ENCODE measurements at regions not wholly inside any gene's neighbourhood (a gene's known extent, or its start where the extent isn't known, plus 50 kb on each side); places are given as distances from the start of the nearest gene placed in this dataset.

- H3K4me3 ChIP-seq (ENCODE audit: control insufficient read depth in 1 of 2, extremely low read depth in 1 of 2, low read length in 1 of 2): no peak overlapping the region
- no peaks in the 10 kb centered on the region for H3K9me3 ChIP-seq
- H3K4me1 ChIP-seq (ENCODE audit: control insufficient read depth in 1 of 2, extremely low read depth in 1 of 2, insufficient read depth in 2 of 2, low read length in 2 of 2): no peaks in the 10 kb centered on the region
- H3K36me3 Mint-ChIP-seq: no peaks in the 10 kb centered on the region
- peaks cover 0 to 3% of the 10 kb centered on the region in 2 donors for H3K27me3 Mint-ChIP-seq
- H3K36me3 ChIP-seq (ENCODE audit: control insufficient read depth in 2 of 2, extremely low read depth in 1 of 2, insufficient read depth in 1 of 2, low read length in 1 of 2): no peaks in the 10 kb centered on the region
- peaks cover 2 to 5% (median 3%) of the 10 kb centered on the region in 3 donors for H3K9me3 Mint-ChIP-seq
- H3K27me3 ChIP-seq (replicated peaks in 1 of 2; ENCODE audit: control insufficient read depth in 2 of 2, extremely low read depth in 1 of 2, insufficient read depth in 2 of 2, low read length in 1 of 2): no peaks in the 10 kb centered on the region
- H3K4me1 Mint-ChIP-seq: no peaks in the 10 kb centered on the region
- no peak overlapping the region for H3K27ac Mint-ChIP-seq
- H3K4me3 Mint-ChIP-seq: no peak overlapping the region
- H3K27ac ChIP-seq (ENCODE audit: low read length): no peak overlapping the region
- DNase-seq (no peak), ATAC-seq (replicated peaks in 1 of 4) (no peak)
- WGBS (ENCODE audit: insufficient coverage): 100% methylated on average over 1 of the region's 3 CpGs
- ChIA-PET POLR2A (no interaction called here), CTCF (no interaction called here)
Observed at GRCh38 chr11:28598531-28598930, 490.3 kb downstream of the METTL15 start.

DNA sequence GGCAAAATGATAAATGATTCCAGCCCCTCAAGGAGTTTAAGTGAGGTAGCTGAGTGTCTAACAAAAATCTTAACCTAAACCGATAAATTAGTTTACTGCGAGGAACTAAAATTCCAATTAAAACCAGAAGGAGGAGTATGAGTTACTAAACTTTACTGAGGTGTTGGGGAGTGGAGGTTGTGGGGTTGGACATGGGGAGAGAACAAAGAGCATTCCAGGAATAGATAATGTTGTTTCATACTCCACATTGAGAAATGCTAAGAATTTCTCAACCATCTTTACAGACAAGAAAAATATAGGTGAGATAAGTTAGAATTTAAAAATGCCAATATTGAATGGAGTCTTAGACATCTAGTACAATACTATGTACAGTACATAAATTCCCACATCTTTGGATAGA is 488.6 kb downstream of the METTL15 start:
- H3K9me3 ChIP-seq: no peaks in the 10 kb centered on the region
- Mint-ChIP-seq H3K4me1 (no peaks in the 10 kb centered on the region), H3K4me3 (no peak overlapping the region)

GRCh38 chr11:28592141-28592540 is 484.0 kb downstream of the METTL15 start:
- Histone ChIP-seq H3K4me3 (ENCODE audit: control insufficient read depth in 1 of 2, extremely low read depth in 1 of 2, low read length in 1 of 2) (no peak overlapping the region), H3K36me3 (ENCODE audit: control insufficient read depth in 2 of 2, extremely low read depth in 1 of 2, insufficient read depth in 1 of 2, low read length in 1 of 2) (no peaks in the 10 kb centered on the region), H3K9me3 (no peaks in the 10 kb centered on the region), H3K27me3 (replicated peaks in 1 of 2; ENCODE audit: control insufficient read depth in 2 of 2, extremely low read depth in 1 of 2, insufficient read depth in 2 of 2, low read length in 1 of 2) (no peaks in the 10 kb centered on the region), H3K4me1 (ENCODE audit: control insufficient read depth in 1 of 2, extremely low read depth in 1 of 2, insufficient read depth in 2 of 2, low read length in 2 of 2) (no peaks in the 10 kb centered on the region), H3K27ac (ENCODE audit: low read length) (no peak overlapping the region)
- CTCF ChIA-PET: no interaction called here
- Mint-ChIP-seq H3K9me3 (peaks cover 0 to 3% (median 0%) of the 10 kb centered on the region in 3 donors), H3K27me3 (peaks cover 0 to 3% of the 10 kb centered on the region in 2 donors), H3K4me3 (no peak overlapping the region), H3K4me1 (no peaks in the 10 kb centered on the region), H3K27ac (no peak overlapping the region), H3K36me3 (no peaks in the 10 kb centered on the region)
- ATAC-seq (replicated peaks in 1 of 4): no peak
- DNase-seq: no peak
- POLR2A ChIA-PET: no interaction called here

More for the DNA sequence above, 488.6 kb downstream of the METTL15 start:
- DNase-seq (no peak), ATAC-seq (replicated peaks in 1 of 4) (no peak)
- Histone ChIP-seq H3K4me3 (ENCODE audit: control insufficient read depth in 1 of 2, extremely low read depth in 1 of 2, low read length in 1 of 2) (no peak overlapping the region), H3K4me1 (ENCODE audit: control insufficient read depth in 1 of 2, extremely low read depth in 1 of 2, insufficient read depth in 2 of 2, low read length in 2 of 2) (no peaks in the 10 kb centered on the region), H3K27me3 (replicated peaks in 1 of 2; ENCODE audit: control insufficient read depth in 2 of 2, extremely low read depth in 1 of 2, insufficient read depth in 2 of 2, low read length in 1 of 2) (no peaks in the 10 kb centered on the region), H3K27ac (ENCODE audit: low read length) (no peak overlapping the region), H3K36me3 (ENCODE audit: control insufficient read depth in 2 of 2, extremely low read depth in 1 of 2, insufficient read depth in 1 of 2, low read length in 1 of 2) (no peaks in the 10 kb centered on the region)
- Mint-ChIP-seq H3K27me3 (peaks cover 0 to 3% of the 10 kb centered on the region in 2 donors), H3K27ac (no peak overlapping the region), H3K36me3 (no peaks in the 10 kb centered on the region), H3K9me3 (peaks cover 0 to 3% (median 2%) of the 10 kb centered on the region in 3 donors)
- CTCF ChIA-PET: no interaction called here
- WGBS (ENCODE audit: insufficient coverage): no CpG with 5 or more reads among the region's 2 CpGs
- POLR2A ChIA-PET: no interaction called here

DNA sequence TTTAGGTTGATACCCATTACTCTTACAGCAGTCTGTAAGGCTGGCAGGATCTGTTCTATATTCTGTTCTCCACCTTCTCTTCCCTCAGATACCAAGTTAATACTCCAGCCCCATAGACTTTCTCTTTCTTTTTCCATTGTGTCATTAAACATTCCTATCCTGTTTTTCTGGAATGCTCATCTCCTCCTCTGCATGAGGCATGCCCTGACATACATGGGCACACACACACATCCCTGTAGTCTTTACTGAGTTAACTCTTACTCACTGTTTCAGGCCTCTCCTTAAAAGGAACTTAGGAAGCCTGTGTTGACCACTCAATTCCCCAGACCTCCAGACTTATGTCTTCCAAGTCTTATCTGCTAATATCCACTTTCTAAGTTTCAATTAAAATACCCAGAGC is 476.8 kb downstream of the METTL15 start:
- Mint-ChIP-seq H3K27ac (no peak overlapping the region), H3K36me3 (no peaks in the 10 kb centered on the region), H3K9me3 (peaks cover 0 to 11% (median 0%) of the 10 kb centered on the region in 3 donors), H3K4me1 (no peaks in the 10 kb centered on the region), H3K27me3 (peaks cover 0 to 2% of the 10 kb centered on the region in 2 donors), H3K4me3 (no peak overlapping the region)
- ChIA-PET POLR2A (no interaction called here), CTCF (no interaction called here)
- Histone ChIP-seq H3K4me1 (ENCODE audit: control insufficient read depth in 1 of 2, extremely low read depth in 1 of 2, insufficient read depth in 2 of 2, low read length in 2 of 2) (no peaks in the 10 kb centered on the region), H3K9me3 (no peaks in the 10 kb centered on the region), H3K36me3 (ENCODE audit: control insufficient read depth in 2 of 2, extremely low read depth in 1 of 2, insufficient read depth in 1 of 2, low read length in 1 of 2) (no peaks in the 10 kb centered on the region), H3K27me3 (replicated peaks in 1 of 2; ENCODE audit: control insufficient read depth in 2 of 2, extremely low read depth in 1 of 2, insufficient read depth in 2 of 2, low read length in 1 of 2) (no peaks in the 10 kb centered on the region), H3K4me3 (ENCODE audit: control insufficient read depth in 1 of 2, extremely low read depth in 1 of 2, low read length in 1 of 2) (no peak overlapping the region), H3K27ac (ENCODE audit: low read length) (no peak overlapping the region)
- DNase-seq (no peak), ATAC-seq (replicated peaks in 1 of 4) (no peak)

DNA sequence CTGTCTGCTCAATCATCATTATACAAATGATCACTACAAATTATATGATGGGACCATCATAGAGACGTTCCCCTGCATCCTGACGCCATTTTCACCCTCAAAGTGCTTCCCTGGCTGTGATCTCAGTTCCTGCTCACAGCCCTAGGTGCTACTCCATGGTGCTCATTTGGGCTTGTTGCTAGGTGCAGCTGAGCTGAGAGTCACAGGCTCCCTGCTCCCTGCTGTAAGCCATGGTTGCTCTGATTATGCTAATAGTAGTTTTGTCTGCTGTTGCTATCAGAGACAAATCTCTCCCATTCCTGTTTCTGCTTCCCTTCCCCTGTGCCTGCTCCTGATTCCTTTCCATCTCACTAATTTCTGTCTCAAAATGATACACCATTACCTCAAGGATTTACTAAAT is 474.3 kb downstream of the METTL15 start:
- Histone ChIP-seq H3K9me3 (no peaks in the 10 kb centered on the region), H3K4me3 (ENCODE audit: control insufficient read depth in 1 of 2, extremely low read depth in 1 of 2, low read length in 1 of 2) (no peak overlapping the region), H3K27ac (ENCODE audit: low read length) (no peak overlapping the region), H3K4me1 (ENCODE audit: control insufficient read depth in 1 of 2, extremely low read depth in 1 of 2, insufficient read depth in 2 of 2, low read length in 2 of 2) (no peaks in the 10 kb centered on the region), H3K36me3 (ENCODE audit: control insufficient read depth in 2 of 2, extremely low read depth in 1 of 2, insufficient read depth in 1 of 2, low read length in 1 of 2) (no peaks in the 10 kb centered on the region), H3K27me3 (replicated peaks in 1 of 2; ENCODE audit: control insufficient read depth in 2 of 2, extremely low read depth in 1 of 2, insufficient read depth in 2 of 2, low read length in 1 of 2) (no peaks in the 10 kb centered on the region)
- peaks cover 0 to 4% of the 10 kb centered on the region in 2 donors for H3K27me3 Mint-ChIP-seq
- H3K4me1 Mint-ChIP-seq: no peaks in the 10 kb centered on the region
- DNase-seq: no peak
- ChIA-PET CTCF (no interaction called here), POLR2A (no interaction called here)
- no peak for ATAC-seq (replicated peaks in 1 of 4)
- H3K27ac Mint-ChIP-seq: no peak overlapping the region
- H3K4me3 Mint-ChIP-seq: no peak overlapping the region
- no CpG with 5 or more reads among the region's 2 CpGs for WGBS (ENCODE audit: insufficient coverage)
- H3K36me3 Mint-ChIP-seq: no peaks in the 10 kb centered on the region
- H3K9me3 Mint-ChIP-seq: peaks cover 0 to 11% (median 0%) of the 10 kb centered on the region in 3 donors

- ChIA-PET CTCF (no interaction called here), POLR2A (no interaction called here)
- no peak overlapping the region for H3K4me3 ChIP-seq (ENCODE audit: control insufficient read depth in 1 of 2, extremely low read depth in 1 of 2, low read length in 1 of 2)
- no peak overlapping the region for H3K27ac Mint-ChIP-seq
- no peaks in the 10 kb centered on the region for H3K36me3 Mint-ChIP-seq
- H3K27me3 ChIP-seq (replicated peaks in 1 of 2; ENCODE audit: control insufficient read depth in 2 of 2, extremely low read depth in 1 of 2, insufficient read depth in 2 of 2, low read length in 1 of 2): no peaks in the 10 kb centered on the region
- no peak overlapping the region for H3K27ac ChIP-seq (ENCODE audit: low read length)
- ATAC-seq (replicated peaks in 1 of 4): no peak
- 72% methylated on average over 2 of the region's 17 CpGs for WGBS (ENCODE audit: insufficient coverage)
- peaks cover 0 to 11% (median 0%) of the 10 kb centered on the region in 3 donors for H3K9me3 Mint-ChIP-seq
- H3K27me3 Mint-ChIP-seq: peaks cover 0 to 4% of the 10 kb centered on the region in 2 donors
- no peak for DNase-seq
- H3K9me3 ChIP-seq: no peaks in the 10 kb centered on the region
- H3K4me1 ChIP-seq (ENCODE audit: control insufficient read depth in 1 of 2, extremely low read depth in 1 of 2, insufficient read depth in 2 of 2, low read length in 2 of 2): no peaks in the 10 kb centered on the region
- H3K4me3 Mint-ChIP-seq: no peak overlapping the region
- no peaks in the 10 kb centered on the region for H3K36me3 ChIP-seq (ENCODE audit: control insufficient read depth in 2 of 2, extremely low read depth in 1 of 2, insufficient read depth in 1 of 2, low read length in 1 of 2)
- H3K4me1 Mint-ChIP-seq: no peaks in the 10 kb centered on the region
Observed at GRCh38 chr11:28581286-28582242, 473.4 kb downstream of the METTL15 start.
